VCaP (cell line): ENCODE measurements at regions not wholly inside any gene's neighbourhood (a gene's known extent, or its start where the extent isn't known, plus 50 kb on each side); places are given as distances from the start of the nearest gene placed in this dataset.

Experiments used
- H3K27ac ChIP-seq: fragments of 450-650 bp; 2 replicates; pipeline ENCODE4 v1.5.1; 2017
- TF ChIP-seq, protein P1 (sequence below): fragments of 450-650 bp; conservative IDR thresholded peaks from 2 replicates; pipeline ENCODE4 v1.5.1; 2017; ENCODE audit warnings: mild to moderate bottlenecking, moderate library complexity

DNA sequence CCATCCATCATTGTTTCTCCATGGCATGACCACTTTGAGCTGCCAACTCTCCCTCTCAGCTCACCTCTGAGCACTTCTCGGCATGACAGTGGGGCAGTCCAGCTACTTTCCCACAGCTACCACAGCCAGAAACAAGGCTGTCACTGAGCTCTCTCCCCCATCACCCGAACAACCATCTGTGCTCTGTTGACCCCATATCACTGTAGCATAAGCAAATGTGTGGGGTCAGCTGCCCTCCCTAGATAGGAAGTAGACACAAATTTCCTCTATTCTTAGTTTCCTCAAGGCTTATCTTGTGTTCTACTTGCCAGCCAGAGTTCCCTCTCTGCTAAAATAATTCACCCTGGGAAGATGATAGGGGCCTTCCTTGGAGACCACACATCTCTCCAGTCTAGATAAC, 82.6 kb upstream of the FUT8 start:
- no peak overlapping the region for H3K27ac ChIP-seq
- TF ChIP-seq, protein P1, sequence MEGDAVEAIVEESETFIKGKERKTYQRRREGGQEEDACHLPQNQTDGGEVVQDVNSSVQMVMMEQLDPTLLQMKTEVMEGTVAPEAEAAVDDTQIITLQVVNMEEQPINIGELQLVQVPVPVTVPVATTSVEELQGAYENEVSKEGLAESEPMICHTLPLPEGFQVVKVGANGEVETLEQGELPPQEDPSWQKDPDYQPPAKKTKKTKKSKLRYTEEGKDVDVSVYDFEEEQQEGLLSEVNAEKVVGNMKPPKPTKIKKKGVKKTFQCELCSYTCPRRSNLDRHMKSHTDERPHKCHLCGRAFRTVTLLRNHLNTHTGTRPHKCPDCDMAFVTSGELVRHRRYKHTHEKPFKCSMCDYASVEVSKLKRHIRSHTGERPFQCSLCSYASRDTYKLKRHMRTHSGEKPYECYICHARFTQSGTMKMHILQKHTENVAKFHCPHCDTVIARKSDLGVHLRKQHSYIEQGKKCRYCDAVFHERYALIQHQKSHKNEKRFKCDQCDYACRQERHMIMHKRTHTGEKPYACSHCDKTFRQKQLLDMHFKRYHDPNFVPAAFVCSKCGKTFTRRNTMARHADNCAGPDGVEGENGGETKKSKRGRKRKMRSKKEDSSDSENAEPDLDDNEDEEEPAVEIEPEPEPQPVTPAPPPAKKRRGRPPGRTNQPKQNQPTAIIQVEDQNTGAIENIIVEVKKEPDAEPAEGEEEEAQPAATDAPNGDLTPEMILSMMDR: no peak

DNA sequence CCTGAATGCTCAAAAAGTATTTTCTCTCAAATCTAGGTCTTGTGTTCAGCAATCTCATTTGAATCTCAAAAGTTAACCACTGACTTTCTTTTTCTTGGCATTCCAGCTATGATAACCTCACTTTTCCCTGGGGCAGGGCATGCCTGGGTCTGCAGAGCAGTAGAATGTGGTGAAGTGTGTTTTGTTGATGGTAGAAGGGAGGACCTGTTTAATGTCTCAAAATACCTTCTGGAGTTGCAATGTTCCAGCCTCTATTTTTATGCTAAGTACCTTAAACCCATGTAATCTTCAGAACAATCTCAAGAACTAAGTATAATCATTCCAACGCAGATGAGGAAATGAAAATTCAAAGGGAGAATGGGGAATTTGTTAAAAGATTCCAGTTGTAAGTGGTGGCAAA, 82.1 kb upstream of the FUT8 start:
- no peak overlapping the region for H3K27ac ChIP-seq
- TF ChIP-seq, protein P1: no peak

DNA sequence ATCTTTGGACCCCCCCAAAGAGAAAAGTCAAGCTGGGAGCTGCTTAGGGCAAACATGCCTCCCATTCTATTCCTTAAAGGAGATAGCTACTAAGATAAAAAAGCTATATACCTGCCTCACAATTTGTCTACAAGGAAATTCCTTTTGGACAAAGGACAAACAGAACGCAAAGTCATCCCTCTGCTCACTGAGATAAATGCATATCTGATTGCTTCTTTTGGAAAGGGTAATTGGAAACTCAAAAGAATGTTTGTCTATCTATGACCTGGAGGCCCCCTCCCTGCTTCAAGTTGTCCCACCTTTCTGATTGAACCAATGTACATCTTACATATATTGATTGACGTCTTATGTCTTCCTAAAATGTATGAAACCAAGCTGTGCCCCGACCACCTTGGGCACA, 80.9 kb upstream of the FUT8 start:
- TF ChIP-seq, protein P1: no peak
- H3K27ac ChIP-seq: no peak overlapping the region

DNA sequence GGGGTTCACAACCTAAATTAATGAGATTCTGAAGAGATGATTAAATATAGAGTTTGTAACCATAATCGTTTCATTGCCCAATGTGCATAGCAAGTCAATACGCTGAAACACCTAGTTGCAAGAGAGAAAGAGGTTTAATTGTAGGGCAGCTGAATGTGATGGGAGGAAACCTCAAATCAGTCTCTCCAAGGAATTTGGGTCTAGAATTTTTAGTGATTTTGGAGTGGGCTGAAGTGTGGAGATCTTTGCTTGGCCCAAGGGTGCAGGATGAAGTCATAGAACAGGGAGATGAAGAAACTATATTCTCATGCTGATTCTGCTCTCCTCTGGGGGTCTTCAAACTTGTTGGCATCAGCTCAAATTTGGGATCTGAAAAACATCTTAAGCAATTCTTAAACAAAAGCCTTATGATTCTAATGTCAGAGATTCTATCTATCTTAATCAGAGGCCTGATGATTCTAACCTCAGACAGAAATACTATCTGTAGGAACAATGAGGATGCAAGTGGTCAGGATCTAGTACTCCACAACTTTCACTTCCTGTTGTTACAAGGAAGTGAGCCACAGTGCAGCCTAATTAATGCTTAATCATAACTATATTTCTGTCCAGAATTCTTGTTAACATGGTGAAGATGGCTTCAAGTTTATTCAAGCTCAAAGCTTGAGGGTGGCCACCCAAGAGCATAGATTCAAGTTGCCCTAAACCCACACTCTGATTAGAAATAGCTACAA, 80.2 kb upstream of the FUT8 start:
- TF ChIP-seq, protein P1: no peak
- H3K27ac ChIP-seq: no peak overlapping the region

DNA sequence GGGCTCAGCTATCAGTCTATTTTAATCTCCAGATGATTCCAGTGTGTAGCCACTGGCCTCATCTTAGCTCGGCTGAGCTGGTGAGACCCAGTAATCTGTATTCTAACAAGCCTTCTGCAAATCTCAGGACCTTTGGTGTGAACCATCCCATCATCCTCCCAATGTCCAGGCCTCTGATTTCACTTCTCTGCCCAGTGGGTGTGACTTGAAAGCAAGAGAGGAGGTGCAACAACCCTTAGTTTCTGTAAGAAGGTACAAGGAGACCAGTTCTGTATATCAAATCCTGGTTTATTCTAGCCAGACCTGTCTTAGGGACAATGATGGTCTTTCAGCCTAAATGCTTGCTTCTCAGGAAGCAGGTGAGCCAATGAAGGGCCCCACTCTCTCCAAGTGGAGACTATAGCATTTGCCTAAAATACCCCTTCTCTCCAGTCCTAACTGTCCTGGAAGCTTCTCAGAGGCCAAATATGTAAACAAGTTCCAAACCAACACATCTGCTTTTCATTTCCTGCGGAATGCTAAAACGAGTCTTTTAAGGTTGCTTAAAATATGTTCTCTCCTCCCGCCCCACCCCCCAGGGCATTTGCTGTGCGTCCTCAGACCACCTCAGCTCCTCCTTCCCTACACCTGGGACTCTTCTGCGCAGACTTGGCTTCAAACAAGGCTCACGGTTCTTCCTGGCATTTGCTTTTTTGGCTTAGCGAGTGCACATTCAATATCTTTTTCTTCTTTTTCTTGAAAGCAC, 78.4 kb upstream of the FUT8 start:
- peak overlapping the region; percentile 81 for H3K27ac ChIP-seq
- TF ChIP-seq, protein P1: no peak

DNA sequence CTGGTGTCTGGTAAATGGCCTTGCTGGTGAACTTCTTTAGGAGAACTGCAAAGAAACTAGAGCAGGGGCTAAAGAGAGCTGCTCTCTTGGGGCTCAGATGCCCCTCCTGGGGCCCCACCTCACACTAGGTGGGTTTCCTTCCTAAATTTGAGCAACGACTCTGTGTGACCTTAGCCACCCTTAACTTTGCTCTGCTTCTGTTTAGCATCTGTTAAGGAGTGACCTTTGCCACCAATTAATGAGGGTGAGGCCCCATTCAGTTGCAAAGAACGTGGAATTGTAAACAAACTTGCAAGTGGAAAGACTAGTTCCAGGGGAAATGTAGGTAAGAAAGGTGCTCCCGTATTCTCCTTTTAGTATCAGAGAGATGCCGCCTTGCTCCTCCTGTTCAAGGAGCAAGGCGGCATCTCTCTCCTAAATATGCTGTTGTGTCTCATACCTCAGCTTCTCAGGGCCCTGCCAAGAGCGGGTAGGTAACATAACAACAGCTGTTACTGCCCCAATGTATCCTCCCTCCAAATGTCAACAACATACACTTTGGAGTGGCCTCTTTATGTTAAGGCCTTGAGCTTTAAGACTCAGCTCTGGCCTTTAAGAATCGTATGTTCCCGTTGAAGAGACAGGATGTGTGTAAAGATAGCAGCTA, 77.6 kb upstream of the FUT8 start:
- peak overlapping the region; percentile 81 for H3K27ac ChIP-seq
- TF ChIP-seq, protein P1: no peak

DNA sequence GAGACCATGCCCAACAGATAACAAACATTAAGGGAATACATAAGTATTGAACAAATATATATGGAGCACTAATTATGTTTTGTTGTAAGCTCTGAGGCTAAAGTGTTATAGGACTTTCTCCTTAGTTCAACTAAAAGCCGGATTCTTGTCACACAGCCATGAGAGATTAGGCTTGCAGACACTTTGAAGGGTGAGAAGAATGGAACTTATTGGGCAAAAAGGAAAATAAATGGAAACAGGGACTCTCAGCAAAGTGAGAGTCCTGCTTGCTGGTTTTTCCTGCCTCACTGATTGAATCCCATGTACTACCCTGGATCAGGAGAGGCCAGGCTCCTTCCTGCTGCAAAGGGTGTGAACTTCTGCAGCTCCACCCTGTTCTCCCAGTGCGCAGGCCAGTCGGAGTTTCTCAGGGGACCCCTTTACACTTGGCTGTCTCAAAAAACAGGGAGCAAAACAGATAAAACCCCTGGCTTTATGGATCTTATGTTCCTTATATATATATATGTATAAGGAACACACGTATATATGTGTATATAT, 77.1 kb upstream of the FUT8 start:
- peak overlapping the region; percentile 81 for H3K27ac ChIP-seq
- TF ChIP-seq, protein P1: no peak
